T47D (cell line): ENCODE measurements at regions not wholly inside any gene's neighbourhood (a gene's known extent, or its start where the extent isn't known, plus 50 kb on each side); places are given as distances from the start of the nearest gene placed in this dataset.

Experiments used
- DNase-seq, 2 experiments: peaks; one replicate each; pipeline versions ENCODE4 v3.0.0 to v3.0.0-alpha.2; 2011 to 2012; ENCODE audit warnings: low read depth in 1 of 2, low spot score in 1 of 2
- JUND ChIP-seq: IDR thresholded peaks from 2 replicates; pipeline ENCODE4 v1.6.1; 2012; ENCODE audit warnings: low read depth
- in situ Hi-C: cut with HindIII; loops from 2 replicates; pipeline ENCODE4 v1.10.0; 2016; ENCODE audit warnings: low sequenced_read_pairs, low pct_unique_long_range_greater_than_20kb

- TF ChIP-seq JUND, result no peak
- in situ Hi-C loops, result no loop called here
Measured at GRCh38 chr11:71309611-71310010, 57.2 kb upstream of the SHANK2 start.

DNA sequence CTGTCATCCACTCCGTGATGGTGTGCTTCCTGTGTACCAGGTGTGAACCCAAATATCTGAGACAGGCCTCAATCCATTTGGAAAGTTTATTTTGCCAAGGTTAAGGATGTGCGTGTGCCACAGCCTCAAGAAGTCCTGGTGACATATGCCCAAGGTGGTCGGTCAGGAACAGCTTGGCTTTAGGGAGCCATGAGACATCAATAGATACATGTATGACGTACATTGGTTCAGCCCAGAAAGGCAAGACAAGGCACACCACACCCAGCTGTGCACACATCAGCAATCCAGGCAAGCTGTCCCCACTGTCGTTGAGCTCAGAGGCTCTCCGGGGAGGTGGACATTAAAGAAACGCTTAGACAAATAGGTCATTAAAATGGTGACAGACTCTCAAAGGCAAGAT is 56.8 kb upstream of the SHANK2 start:
- in situ Hi-C loops, result no loop called here
- TF ChIP-seq JUND, result no peak
- DNase-seq, result no peak

More at GRCh38 chr11:71309611-71310010, 57.2 kb upstream of the SHANK2 start:
- DNase-seq, result no peak

- no peak for DNase-seq
- no peak for TF ChIP-seq JUND
- in situ Hi-C loops, result no loop called here
Measured at GRCh38 chr11:71307811-71308645, 55.7 kb upstream of the SHANK2 start.

DNA sequence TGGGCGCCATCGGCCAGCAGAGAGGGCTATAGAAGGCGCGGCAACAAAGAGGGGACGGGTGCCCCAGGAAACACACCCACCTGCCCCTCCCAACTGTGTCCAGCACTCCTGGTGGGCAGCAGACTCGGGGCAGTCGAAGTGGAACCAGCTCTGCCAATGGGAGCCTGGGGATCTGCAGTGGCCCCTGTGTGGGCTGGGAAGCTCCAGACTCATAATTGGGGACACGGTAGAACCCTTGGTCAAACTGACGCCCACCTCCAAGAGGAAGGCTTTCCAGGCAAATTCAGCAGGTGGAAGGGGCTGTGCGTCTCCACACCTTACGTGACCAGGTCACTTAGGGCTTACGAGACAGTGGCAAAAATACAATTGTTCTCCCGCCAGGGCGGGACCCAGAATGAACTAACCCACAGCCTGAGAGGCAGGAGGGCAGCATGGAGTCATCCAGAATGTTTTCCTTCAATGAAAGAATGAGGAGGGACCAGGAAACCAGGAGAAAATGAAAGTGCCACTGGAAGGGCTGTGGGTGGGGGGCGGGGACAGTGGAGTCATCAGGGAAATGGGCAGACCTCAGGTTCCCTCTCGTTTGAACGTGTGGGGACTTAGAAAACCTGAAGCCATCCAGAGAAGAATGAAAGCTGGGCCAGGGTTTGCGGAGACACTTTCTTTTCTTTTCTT is 53.2 kb upstream of the SHANK2 start:
- TF ChIP-seq JUND, result no peak
- in situ Hi-C loops, result no loop called here
- no peak for DNase-seq

- in situ Hi-C loops, result no loop called here
- no peak for DNase-seq
- TF ChIP-seq JUND, result no peak
Measured at GRCh38 chr11:71305041-71305440, 52.7 kb upstream of the SHANK2 start.

GRCh38 chr11:71304491-71304890 is 52.1 kb upstream of the SHANK2 start:
- no peak for DNase-seq
- TF ChIP-seq JUND, result no peak
- in situ Hi-C loops, result no loop called here

- TF ChIP-seq JUND, result no peak
- no peak for DNase-seq
- in situ Hi-C loops, result no loop called here
Measured at GRCh38 chr11:71304045-71304444, 51.7 kb upstream of the SHANK2 start.

- TF ChIP-seq JUND, result no peak
- DNase-seq, result peak in 1 of 2 experiments; percentile 57
- in situ Hi-C loops, result no loop called here
Measured at GRCh38 chr11:71302911-71303310, 50.5 kb upstream of the SHANK2 start.

- in situ Hi-C loops, result no loop called here
- TF ChIP-seq JUND, result no peak
- DNase-seq, result no peak
Measured at GRCh38 chr11:71302534-71302909, 50.1 kb upstream of the SHANK2 start.
